A549 (cell line): ENCODE measurements at regions not wholly inside any gene's neighbourhood (a gene's known extent, or its start where the extent isn't known, plus 50 kb on each side); places are given as distances from the start of the nearest gene placed in this dataset.

Experiments used
- ATAC-seq, 2 experiments: fragments of 200-7000 bp in 1 of 2; fragments of >200 bp in 1 of 2; cut with Nextera tagmentation in 1 of 2; cut with Tn5 transposase in 1 of 2; 3 replicates each; pipeline versions ENCODE4 v1.8.0 to v1.9.1; 2018 to 2020; ENCODE audit warnings: mild to moderate bottlenecking in 1 of 2, moderate library complexity in 1 of 2
- CTCF ChIA-PET: fragments of 300-600 bp; sonication (Branson Sonifier 250); formaldehyde crosslinking; extraction: SDS; loops from one replicate; lab custom pipeline; 2021; ENCODE audit warnings: antibody characterized with exemption, inconsistent platforms; lab: Yijun Ruan, JAX
- POLR2A ChIA-PET: fragments of 350-600 bp; formaldehyde crosslinking; extraction: SDS; loops from one replicate; lab custom pipeline; 2021; ENCODE audit warnings: antibody characterized with exemption, inconsistent platforms; lab: Yijun Ruan, JAX
- DNase-seq, 2 experiments: peaks; one replicate each; pipeline versions ENCODE4 v3.0.0 to v3.0.0-alpha.2; 2011 to 2016; ENCODE audit warnings: low read depth in 1 of 2, low spot score in 1 of 2
- FAIRE-seq: peaks from 2 replicates; lab custom pipeline; 2011; peaks lifted over from hg19 to GRCh38; lab: Jason Lieb, UNC
- H3K27ac ChIP-seq, 2 experiments: fragments of >200 bp; sonication (Bioruptor Twin); formaldehyde crosslinking; 3 replicates each; pipeline ENCODE4 v1.5.1; 2016 to 2017
- H3K4me1 ChIP-seq: fragments of >200 bp; sonication (Bioruptor Twin); formaldehyde crosslinking; 3 replicates; pipeline ENCODE4 v1.6.1; 2016
- H3K4me2 ChIP-seq: fragments of >200 bp; sonication (Bioruptor Twin); formaldehyde crosslinking; 3 replicates; pipeline ENCODE4 v1.6.1; 2016
- H3K4me3 ChIP-seq: fragments of >200 bp; sonication (Bioruptor Twin); formaldehyde crosslinking; 3 replicates; pipeline ENCODE4 v1.5.1; 2016
- H3K9me3 ChIP-seq: fragments of >200 bp; sonication (Bioruptor Twin); formaldehyde crosslinking; 3 replicates; pipeline ENCODE4 v1.6.1; 2016
- ATOH8 ChIP-seq: fragments of 250-450 bp; sonication (Bioruptor Pico); IDR thresholded peaks from 2 replicates; pipeline ENCODE4 v1.5.0; 2020; ENCODE audit warnings: low read depth, mild to moderate bottlenecking, moderate library complexity
- BHLHE40 ChIP-seq: IDR thresholded peaks from 2 replicates; pipeline ENCODE4 v1.6.1; 2012; ENCODE audit warnings: low read depth, low read length, inconsistent platforms
- CBX2 ChIP-seq: fragments of 200-600 bp; sonication (generic); IDR thresholded peaks from 2 replicates; pipeline ENCODE4 v1.6.1; 2016; ENCODE audit warnings: low read depth, mild to moderate bottlenecking, borderline replicate concordance
- CBX8 ChIP-seq: fragments of 200-600 bp; sonication (generic); IDR thresholded peaks from 2 replicates; pipeline ENCODE4 v1.6.1; 2016
- CEBPB ChIP-seq, 2 experiments: fragments of >200 bp in 1 of 2; sonication (Bioruptor Twin) in 1 of 2; formaldehyde crosslinking in 1 of 2; IDR thresholded peaks; 2 replicates each; pipeline ENCODE4 v1.6.1; 2012 to 2016
- CHD2 ChIP-seq: fragments of 150-350 bp; IDR thresholded peaks from 2 replicates; pipeline ENCODE4 v1.6.1; 2014; ENCODE audit warnings: low read length; ENCODE audit not compliant: partially characterized antibody
- CHD4 ChIP-seq: fragments of 200-600 bp; sonication (generic); IDR thresholded peaks from 2 replicates; pipeline ENCODE4 v1.6.1; 2016; ENCODE audit warnings: antibody characterized with exemption, mild to moderate bottlenecking, borderline replicate concordance
- E2F6 ChIP-seq: IDR thresholded peaks from 2 replicates; pipeline ENCODE4 v1.6.1; 2012; ENCODE audit warnings: low read depth, borderline replicate concordance
- EP300 ChIP-seq, 2 experiments: fragments of >200 bp; sonication (Bioruptor Twin); formaldehyde crosslinking; IDR thresholded peaks; 2 replicates in 1 of 2; 3 replicates in 1 of 2; pipeline ENCODE4 v1.6.1; 2016 to 2017
- FOSB ChIP-seq: fragments of 250-450 bp; sonication (Bioruptor Pico); IDR thresholded peaks from 2 replicates; pipeline ENCODE4 v1.5.0; 2020; ENCODE audit warnings: mild to moderate bottlenecking, moderate library complexity
- GATA3 ChIP-seq: IDR thresholded peaks from 2 replicates; pipeline ENCODE4 v1.6.1; 2012; ENCODE audit warnings: borderline replicate concordance
- HES2 ChIP-seq: fragments of >200 bp; sonication (Bioruptor Twin); formaldehyde crosslinking; IDR thresholded peaks from 2 replicates; pipeline ENCODE4 v1.6.1; 2016
- HOXB5 ChIP-seq: fragments of 250-450 bp; sonication (Bioruptor Pico); IDR thresholded peaks from 2 replicates; pipeline ENCODE4 v1.5.0; 2020; ENCODE audit warnings: mild to moderate bottlenecking, moderate library complexity
- MAFK ChIP-seq: fragments of 450-650 bp; IDR thresholded peaks from 2 replicates; pipeline ENCODE4 v1.6.1; 2014; ENCODE audit not compliant: partially characterized antibody
- MAX ChIP-seq: IDR thresholded peaks from 2 replicates; pipeline ENCODE4 v1.6.1; 2012
- MAZ ChIP-seq: fragments of 150-350 bp; IDR thresholded peaks from 2 replicates; pipeline ENCODE4 v1.6.1; 2014; ENCODE audit warnings: antibody characterized with exemption, low read depth, low read length, borderline replicate concordance
- NFE2L2 ChIP-seq: fragments of 150-350 bp; conservative IDR thresholded peaks from 2 replicates; pipeline ENCODE4 v1.6.1; 2014; ENCODE audit warnings: low read length
- NPAS2 ChIP-seq: fragments of 250-450 bp; sonication (Bioruptor Pico); IDR thresholded peaks from 2 replicates; pipeline ENCODE4 v1.8.0; 2022; ENCODE audit warnings: mild to moderate bottlenecking, moderate library complexity, borderline replicate concordance
- PHF8 ChIP-seq: fragments of 200-600 bp; sonication (generic); IDR thresholded peaks from 2 replicates; pipeline ENCODE4 v1.6.1; 2016; ENCODE audit warnings: low read depth, mild to moderate bottlenecking, antibody characterized with exemption, moderate library complexity, borderline replicate concordance
- POLR2AphosphoS2 ChIP-seq: conservative IDR thresholded peaks from 2 replicates; pipeline ENCODE4 v1.6.1; 2012; ENCODE audit warnings: low read length, improper control_type of control experiment, inconsistent platforms
- RARB ChIP-seq: fragments of 250-450 bp; sonication (Bioruptor Pico); IDR thresholded peaks from 2 replicates; pipeline ENCODE4 v1.8.0; 2021; ENCODE audit warnings: mild to moderate bottlenecking, moderate library complexity
- RCOR1 ChIP-seq: fragments of 150-350 bp; IDR thresholded peaks from 2 replicates; pipeline ENCODE4 v1.6.1; 2014; ENCODE audit warnings: antibody characterized with exemption, low read length, low read depth
- REST ChIP-seq: fragments of 200-600 bp; sonication (generic); IDR thresholded peaks from 2 replicates; pipeline ENCODE4 v1.6.1; 2016; ENCODE audit warnings: antibody characterized with exemption, mild to moderate bottlenecking, moderate library complexity
- SMC3 ChIP-seq: fragments of >200 bp; sonication (Bioruptor Twin); formaldehyde crosslinking; IDR thresholded peaks from 3 replicates; pipeline ENCODE4 v1.6.1; 2018; ENCODE audit warnings: inconsistent platforms
- SREBF2 ChIP-seq: fragments of 450-650 bp; IDR thresholded peaks from 2 replicates; pipeline ENCODE4 v1.6.1; 2014; ENCODE audit warnings: mild to moderate bottlenecking, moderate library complexity
- TFCP2L1 ChIP-seq: fragments of 250-450 bp; sonication (Bioruptor Pico); IDR thresholded peaks from 2 replicates; pipeline ENCODE4 v1.5.0; 2021; ENCODE audit warnings: mild to moderate bottlenecking
- ZSCAN20 ChIP-seq: fragments of 250-450 bp; sonication (Bioruptor Pico); IDR thresholded peaks from 2 replicates; pipeline ENCODE4 v1.8.0; 2022; ENCODE audit warnings: mild to moderate bottlenecking, moderate library complexity
- WGBS: methylation state at CpG from one replicate; pipeline ENCODE4 v1.1.6; 2017; ENCODE audit errors: missing lambda C conversion rate; 5-methylcytosine and 5-hydroxymethylcytosine counted together

GRCh38 chr2:240350006-240350355 lies 85.5 kb upstream of the GPC1 start (continued):
- TF ChIP-seq CEBPB (IDR thresholded peaks at IDR 0.05): no peak
- TF ChIP-seq PHF8: no peak

GRCh38 chr2:240350696-240351087 lies 84.8 kb upstream of the GPC1 start:
- ChIA-PET POLR2A (no interaction called here), CTCF (no interaction called here)
- H3K4me2 ChIP-seq: no peak overlapping the region
- no peak overlapping the region for H3K27ac ChIP-seq
- TF ChIP-seq CBX8 (no peak), MAX (no peak), MAZ (no peak), CBX2 (no peak), ATOH8 (CRISPR knock-in tag) (no peak), MAFK (no peak), SMC3 (no peak), E2F6 (no peak), ZSCAN20 (CRISPR knock-in tag) (no peak), BHLHE40 (no peak), EP300 (IDR thresholded peaks at IDR 0.05) (no peak)
- peaks cover 9% of the 10 kb centered on the region for H3K9me3 ChIP-seq
- 74% methylated on average over 15 of the region's 15 CpGs for WGBS
- no peak overlapping the region for H3K4me3 ChIP-seq
- FAIRE-seq (no peak), ATAC-seq (no peak), DNase-seq (no peak)
- peaks cover 6% of the 10 kb centered on the region; the same call in 1 of the 3 replicates for H3K4me1 ChIP-seq

- ChIA-PET POLR2A (no interaction called here), CTCF (no interaction called here)
- no peak overlapping the region for H3K4me2 ChIP-seq
- 77% methylated on average over 28 of the region's 28 CpGs for WGBS
- FAIRE-seq (no peak), ATAC-seq (no peak), DNase-seq (no peak)
- H3K27ac ChIP-seq: no peak overlapping the region
- peaks cover 5% of the 10 kb centered on the region; the same call in 2 of the 3 replicates for H3K9me3 ChIP-seq
- no peak overlapping the region for H3K4me3 ChIP-seq
- TF ChIP-seq CHD4 (no peak), RARB (CRISPR knock-in tag) (no peak), HOXB5 (CRISPR knock-in tag) (no peak), RCOR1 (no peak), BHLHE40 (no peak)
- peaks cover 6% of the 10 kb centered on the region; the same call in 1 of the 3 replicates for H3K4me1 ChIP-seq
These were observed 84.2 kb upstream of the GPC1 start for GRCh38 chr2:240351088-240351741.

GRCh38 chr2:240351826-240352426 lies 83.5 kb upstream of the GPC1 start:
- no peak for TF ChIP-seq SREBF2
- no peak for TF ChIP-seq TFCP2L1 (CRISPR knock-in tag)
- TF ChIP-seq PHF8: no peak
- TF ChIP-seq POLR2AphosphoS2: no peak
- TF ChIP-seq NFE2L2: no peak
- no peak for TF ChIP-seq FOSB (CRISPR knock-in tag)
- TF ChIP-seq CHD2: no peak
- TF ChIP-seq HES2: no peak
- no peak for TF ChIP-seq EP300 (IDR thresholded peaks at IDR 0.05)
- TF ChIP-seq NPAS2 (CRISPR knock-in tag): no peak
- TF ChIP-seq REST: no peak
- no peak for TF ChIP-seq GATA3
- FAIRE-seq: no peak
- CTCF ChIA-PET: no interaction called here

More at GRCh38 chr2:240351826-240352426, 83.5 kb upstream of the GPC1 start:
- H3K4me2 ChIP-seq: no peak overlapping the region
- H3K27ac ChIP-seq: no peak overlapping the region
- no peak for ATAC-seq
- H3K4me3 ChIP-seq: no peak overlapping the region
- peaks cover 3% of the 10 kb centered on the region; the same call in 2 of the 3 replicates for H3K9me3 ChIP-seq
- WGBS: 71% methylated on average over 11 of the region's 14 CpGs
- peaks cover 6% of the 10 kb centered on the region; the same call in 1 of the 3 replicates for H3K4me1 ChIP-seq
- POLR2A ChIA-PET: no interaction called here
- DNase-seq: no peak
